Activated CD4-positive, alpha-beta T cell treated with anti-CD3 and anti-CD28 coated beads, Interleukin-2, amount 50 U/mL, for 48 hours (primary cell): ENCODE measurements at regions not wholly inside any gene's neighbourhood (a gene's known extent, or its start where the extent isn't known, plus 50 kb on each side); places are given as distances from the start of the nearest gene placed in this dataset.
A peak's percentile ranks its signal among the peaks of the same experiment; 100 is the strongest.

ENCODE experiments used
- DNase-seq, 2 experiments: peaks; one replicate each; pipeline ENCODE4 v3.0.0-alpha.2; 2020

DNA sequence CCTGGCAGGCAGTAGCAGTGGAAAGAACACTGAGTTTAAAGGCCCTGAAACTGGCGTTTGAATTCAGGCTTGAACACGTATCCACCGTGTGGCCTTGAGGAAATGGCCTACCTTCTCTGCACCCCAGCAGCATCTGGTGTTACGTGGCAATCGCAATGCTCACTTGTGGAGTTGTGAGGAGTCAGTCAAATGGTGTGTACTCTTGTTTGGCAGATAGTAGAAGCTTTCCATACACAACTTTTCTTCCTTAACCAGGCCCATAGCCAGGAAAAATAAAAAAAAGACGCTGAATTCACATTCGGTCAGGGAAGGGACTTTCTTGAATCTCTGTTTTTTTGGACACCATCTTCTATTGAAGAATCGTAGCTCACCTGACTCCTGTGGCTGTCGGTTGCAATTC is 1101.5 kb upstream of the KLHL29 start:
- no peak for DNase-seq

DNA sequence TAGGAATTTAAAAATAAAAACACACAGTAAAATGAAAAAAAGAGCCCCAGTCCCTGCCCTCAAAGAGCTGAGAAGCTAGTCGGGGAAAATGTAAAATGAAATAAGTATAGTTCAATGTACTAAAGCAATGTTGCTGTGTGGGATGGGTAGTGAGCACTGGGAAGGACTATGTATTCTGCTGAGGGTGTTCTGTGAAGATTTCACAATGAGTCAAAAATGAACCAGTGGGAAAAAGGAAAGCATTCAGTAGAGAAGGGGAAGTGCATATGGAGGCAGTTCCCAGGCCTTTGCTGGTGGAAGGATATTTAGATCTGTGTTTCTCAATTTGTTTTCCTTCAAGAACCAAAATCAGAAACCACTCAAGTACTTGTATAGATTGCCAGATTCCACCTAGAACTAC is 1094.7 kb upstream of the KLHL29 start:
- no peak for DNase-seq

GRCh38 chr2:22290909-22291473 is 1094.0 kb upstream of the KLHL29 start:
- DNase-seq = no peak

- no peak for DNase-seq
Observed at GRCh38 chr2:22301228-22301627, 1083.8 kb upstream of the KLHL29 start.

DNA sequence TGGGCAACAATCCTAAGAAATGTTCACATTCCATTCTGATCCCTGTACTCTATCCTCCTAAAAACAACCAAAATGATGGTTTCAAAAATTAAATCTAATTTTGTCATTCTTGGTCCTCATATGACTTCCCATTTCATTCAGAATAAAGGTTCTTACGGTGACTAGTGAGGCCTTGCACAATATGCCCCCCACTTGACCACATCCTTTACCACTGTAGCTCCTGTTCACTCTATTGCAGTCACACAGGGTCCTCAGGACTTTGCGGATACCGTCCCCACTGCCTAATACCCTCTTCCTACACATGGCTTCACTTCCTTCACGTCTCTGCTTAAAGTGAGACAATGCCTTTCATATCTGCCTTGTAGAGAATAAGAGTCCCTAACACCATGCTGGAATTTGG is 1058.7 kb upstream of the KLHL29 start:
- DNase-seq = no peak

DNA sequence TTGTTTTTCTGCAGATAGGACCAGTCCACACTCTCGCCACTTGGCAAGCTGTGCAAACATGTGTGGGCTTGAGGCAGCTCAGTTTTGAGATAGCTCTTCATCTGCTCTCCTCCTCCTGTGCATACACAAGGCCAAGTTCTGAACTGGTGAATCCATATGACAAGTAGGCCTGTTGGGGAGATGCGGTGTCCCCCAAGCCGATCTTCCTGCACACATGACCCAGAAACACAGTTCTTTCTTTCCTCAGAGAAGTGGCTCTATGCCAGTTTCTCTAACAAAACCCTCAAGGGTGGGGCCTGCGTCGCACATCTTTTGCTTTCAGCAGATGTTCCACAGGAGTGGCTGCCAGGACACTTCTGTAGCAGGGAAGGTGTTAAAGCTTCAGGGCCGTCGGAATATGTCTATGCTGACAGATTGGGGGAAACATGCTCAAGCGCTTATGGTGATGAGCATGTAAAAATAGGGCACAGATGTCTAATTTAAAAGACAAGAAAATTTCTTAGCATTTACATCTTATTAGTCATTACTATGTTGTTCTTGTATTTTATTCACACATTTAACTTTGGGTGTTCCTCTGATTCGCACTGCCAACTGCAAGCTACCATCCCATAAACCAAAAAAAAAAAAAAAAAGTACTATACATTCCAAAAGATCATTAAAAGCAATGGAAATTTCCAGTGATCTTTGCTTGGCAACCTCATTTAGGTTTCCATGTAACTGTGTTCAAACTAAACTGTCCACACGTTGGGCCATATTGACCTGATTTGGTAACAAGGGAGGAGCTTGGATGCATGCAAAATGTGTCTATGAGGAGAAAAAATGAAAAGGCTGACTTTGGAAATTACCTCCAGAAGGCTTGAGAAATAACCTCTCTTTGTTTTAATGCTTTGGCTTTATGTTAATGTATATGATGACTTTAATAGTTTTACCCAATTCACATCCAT is 1055.5 kb upstream of the KLHL29 start:
- no peak for DNase-seq

DNA sequence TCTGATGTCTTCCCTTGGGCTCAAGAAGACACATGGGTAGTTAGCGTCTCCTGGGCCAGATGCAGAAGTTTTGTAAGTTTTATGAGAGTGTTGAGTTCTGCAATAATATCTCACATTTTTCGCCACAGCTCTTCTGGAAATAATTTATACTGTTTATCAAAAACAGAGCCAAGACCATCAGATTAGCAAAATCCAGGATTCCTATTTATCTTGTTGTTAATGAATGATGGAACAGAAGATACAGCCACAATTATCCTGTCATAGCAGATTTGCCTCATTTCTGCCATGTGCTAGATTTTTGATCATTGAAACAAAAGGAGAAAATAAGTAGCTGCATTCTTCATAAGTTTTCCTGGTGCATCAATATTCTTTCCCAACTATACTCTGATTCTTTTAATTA is 1048.6 kb upstream of the KLHL29 start:
- no peak for DNase-seq

GRCh38 chr2:22340716-22341115 is 1044.3 kb upstream of the KLHL29 start:
- no peak for DNase-seq

DNA sequence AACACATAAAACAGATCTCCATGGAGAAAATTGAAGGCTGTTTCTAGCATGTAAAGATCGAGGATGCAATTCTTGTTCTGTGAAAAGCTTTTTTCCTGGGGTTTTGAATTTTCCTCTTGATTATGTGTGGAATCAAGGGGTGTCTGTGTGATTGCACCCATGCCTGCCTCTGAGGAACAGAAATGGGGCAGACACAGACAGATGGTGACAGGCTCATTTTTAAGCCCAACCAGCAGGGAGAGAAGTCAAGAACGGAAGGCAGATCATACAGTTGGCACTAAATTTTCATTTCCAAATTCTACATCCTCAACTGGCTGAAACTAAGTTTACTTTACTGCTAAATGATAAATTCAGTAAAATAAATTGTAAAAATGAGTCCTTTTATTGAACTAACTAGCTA is 1037.7 kb upstream of the KLHL29 start:
- no peak for DNase-seq

GRCh38 chr2:22350621-22351020 is 1034.4 kb upstream of the KLHL29 start:
- no peak for DNase-seq

DNA sequence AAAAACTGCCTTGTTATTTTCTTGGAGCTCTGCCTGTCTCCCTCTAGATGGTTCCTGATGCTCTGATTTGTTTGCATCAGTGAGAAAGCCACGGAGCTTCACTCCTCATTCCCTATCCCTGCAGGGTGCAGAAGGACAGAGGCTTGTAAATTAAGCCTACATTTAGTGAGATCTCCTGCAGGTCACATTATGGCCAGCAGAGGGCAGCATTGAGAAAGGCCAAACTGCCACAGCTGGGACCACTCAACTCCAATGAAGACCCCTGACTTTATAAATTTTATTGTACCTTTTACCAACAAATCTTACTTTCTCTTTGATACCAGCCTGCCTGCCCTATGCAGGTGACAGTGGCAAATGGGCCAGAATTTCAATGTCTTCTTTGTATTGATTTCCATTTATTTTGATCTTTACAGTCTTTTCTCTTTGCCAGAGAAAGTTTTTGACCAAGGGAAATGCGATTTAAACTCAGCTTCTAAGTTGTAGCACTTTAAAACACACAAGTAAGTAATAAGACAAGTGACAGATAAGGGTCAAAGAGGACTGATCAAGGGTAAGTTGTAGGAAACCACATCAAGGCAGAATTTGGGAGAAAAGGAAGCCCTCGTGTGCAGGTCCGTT is 1029.1 kb upstream of the KLHL29 start:
- DNase-seq = peak; percentile 55 to 62

DNA sequence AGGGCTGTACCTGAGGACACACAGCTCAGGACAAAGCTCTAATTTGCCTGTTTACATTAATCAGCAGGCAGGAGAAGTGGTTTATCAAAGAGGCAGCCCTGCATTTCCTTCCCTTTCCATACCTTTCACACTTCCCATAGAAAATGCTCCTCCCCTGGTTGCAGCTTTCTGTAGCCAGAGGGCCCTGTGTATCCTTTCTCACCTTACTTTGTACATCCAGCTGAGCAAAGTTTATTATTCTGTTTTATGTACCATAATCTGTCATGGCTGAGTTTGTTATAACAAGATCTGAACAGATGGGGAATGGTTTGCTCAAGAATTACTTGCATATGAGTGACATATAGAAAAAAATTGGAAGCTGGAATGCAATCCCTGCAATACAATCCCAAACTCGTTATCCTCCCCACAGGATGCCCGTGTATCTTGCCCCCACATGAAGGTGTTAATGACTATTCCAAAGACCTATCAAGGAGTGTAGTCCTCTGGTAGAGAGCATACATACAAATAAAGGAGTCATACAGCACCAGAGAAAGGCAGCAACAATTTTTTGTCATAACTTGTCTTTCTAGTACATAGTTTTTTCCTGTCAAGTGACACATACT is 1025.8 kb upstream of the KLHL29 start:
- DNase-seq = no peak

DNA sequence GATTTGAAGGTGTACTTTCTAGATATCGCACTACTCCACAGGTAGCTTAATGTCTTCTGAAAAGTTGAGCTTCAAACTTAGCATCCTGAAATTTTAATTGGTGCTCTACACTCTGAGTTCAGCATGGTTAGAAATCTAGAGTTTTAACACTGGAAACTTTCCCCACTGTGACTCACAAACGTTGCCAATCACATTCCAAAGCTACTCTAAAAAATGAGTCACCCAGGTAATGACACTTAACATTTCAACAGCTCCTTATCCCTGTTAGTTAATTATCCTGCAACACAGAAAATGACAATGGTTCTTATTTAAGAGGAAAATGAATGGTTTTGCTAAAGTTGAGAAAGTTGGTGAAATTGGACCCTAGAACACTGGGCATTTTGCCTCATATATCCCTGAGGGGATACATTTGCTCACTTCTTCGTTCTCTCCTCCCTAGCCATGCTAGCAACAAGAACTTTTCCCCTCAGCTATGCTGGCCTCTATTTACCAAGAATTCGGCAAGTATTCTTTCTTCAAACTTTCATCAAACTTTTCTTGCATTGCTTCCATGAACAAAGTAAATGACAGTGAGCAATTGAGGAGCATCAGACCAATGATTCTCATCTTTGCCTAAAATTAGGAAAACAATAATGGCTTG is 1024.1 kb upstream of the KLHL29 start:
- DNase-seq = no peak

DNA sequence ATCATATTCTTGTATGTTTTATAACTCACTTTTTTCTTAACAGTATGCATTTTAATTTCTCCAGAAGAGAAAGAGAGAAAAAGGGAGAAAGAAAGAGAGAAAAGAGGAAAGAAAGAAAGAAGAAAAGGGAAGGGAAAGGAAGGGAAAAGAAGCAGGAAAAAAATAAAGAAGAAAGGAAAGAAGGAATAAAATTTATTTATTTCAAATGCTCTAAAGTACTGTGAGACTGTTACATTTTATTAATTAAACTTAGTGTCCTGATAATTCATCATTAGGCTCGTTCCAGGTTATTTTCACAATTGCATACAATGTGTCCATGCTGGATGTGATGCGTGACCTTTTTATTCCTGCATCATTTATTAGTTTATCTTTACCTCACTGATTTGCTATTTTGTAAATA is 1023.4 kb upstream of the KLHL29 start:
- DNase-seq = no peak

- no peak for DNase-seq
Observed at GRCh38 chr2:22375096-22375495, 1009.9 kb upstream of the KLHL29 start.

- no peak for DNase-seq
Observed at GRCh38 chr2:22377268-22377667, 1007.7 kb upstream of the KLHL29 start.

DNA sequence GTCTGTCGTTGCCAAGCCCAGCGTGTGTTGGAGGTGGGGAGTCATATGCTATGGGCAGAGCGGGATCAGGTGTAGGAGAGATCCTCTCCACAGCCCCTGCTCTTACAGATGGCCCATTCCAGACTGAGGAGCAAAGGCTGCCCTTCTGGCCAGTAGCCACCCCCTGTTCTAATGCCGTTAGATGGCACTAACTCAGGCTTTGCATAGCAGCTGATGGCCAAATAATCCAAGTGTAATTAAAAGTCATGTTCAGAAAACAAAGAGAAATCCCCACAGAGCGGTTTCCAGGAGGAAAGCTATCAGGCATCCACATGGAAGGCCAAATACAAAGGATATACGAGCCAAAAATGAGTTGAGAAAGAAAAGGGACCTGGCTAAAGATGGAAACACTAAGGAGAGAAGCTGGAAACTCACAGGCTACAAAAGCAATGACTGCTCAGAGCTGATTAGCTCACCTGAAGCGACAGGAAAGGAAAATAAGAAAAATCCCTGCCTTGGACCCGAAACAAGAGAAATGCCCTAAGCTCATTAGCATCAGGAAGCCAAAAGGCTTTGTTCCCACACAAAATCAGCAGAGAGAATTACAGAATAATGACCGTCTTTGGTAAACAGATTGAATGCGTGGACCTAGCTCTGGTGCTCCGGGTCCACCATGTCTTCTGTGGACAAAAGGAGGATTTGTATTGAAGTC is 1002.4 kb upstream of the KLHL29 start:
- no peak for DNase-seq

DNA sequence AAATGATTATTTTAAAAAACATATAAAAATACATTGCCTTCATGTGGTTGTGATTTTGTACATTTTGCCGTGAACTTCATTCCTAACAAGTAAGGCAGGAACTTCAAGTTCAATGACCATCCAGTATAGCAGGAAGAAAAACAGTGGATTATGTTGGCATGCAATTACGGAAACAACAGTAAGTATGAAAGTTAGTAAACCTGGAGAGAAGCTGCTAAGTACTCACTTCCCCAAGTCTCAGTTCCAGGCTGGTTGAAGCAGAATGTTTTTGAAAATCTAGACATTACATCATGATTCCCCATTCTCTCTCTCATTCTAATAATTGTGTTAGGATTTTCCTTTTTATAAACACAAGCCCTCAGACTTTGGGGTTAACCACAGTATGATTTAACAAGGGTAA is 987.1 kb upstream of the KLHL29 start:
- DNase-seq = no peak

- no peak for DNase-seq
Observed at GRCh38 chr2:22403748-22404147, 981.2 kb upstream of the KLHL29 start.

GRCh38 chr2:22406625-22407024 is 978.4 kb upstream of the KLHL29 start:
- DNase-seq = no peak

DNA sequence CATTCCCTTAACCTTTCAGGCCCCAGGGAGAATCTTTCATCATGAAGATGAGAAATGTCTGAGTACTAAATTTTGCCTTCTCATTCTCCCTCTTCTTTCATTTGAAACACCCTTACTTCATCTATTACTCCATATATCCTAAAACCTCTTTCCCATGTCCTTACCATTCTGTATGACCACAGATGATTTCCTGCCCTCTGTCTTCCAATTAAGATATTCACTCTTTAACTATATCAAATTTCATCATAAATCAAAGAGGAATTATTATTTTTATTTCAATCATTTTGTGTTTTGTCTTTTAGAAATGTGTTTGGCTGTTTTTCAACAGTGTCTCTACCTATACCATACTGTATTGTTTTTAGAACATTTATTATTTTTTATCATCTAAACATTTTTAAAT is 964.9 kb upstream of the KLHL29 start:
- no peak for DNase-seq

DNA sequence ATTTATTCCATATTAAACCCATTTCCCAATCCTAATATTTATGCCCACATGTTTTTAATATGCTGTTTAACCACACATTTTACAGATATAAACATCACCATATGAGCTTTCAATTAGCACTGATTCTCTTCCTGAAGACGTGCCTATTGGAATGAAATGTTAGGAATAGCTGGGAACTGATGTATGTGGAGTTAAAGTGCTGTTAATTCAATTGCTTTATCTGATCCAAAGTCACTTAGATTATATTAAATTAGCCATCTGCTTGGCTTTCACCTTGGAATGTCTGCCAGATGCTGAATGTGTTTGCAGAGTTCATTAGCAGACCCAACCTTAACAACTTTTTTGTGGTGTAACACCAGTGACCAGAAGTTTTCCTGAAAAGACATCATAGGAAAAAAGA is 942.9 kb upstream of the KLHL29 start:
- no peak for DNase-seq

- DNase-seq = no peak
Observed at GRCh38 chr2:22444281-22444680, 940.7 kb upstream of the KLHL29 start.
